ENCODE measurements at regions not wholly inside any gene's neighbourhood (a gene's known extent, or its start where the extent isn't known, plus 50 kb on each side); places are given as distances from the start of the nearest gene placed in this dataset.

DNA sequence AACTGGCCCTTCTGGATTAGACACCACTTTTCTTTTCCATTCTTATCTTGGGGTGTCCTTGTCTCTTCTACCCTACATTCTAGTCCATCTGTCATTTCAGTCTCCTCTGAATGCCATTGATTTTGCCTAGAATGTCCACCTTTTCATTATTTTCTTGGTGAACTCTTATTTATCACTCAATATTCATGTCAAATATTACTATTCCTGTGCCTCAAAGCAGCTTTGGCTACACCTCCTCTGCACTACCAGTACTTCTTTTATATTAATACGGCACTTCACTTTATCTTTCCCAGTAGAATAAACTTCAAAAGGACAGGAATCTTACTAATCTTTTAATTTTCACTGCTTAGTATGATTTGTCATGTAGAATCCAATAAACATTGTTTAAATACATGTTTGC, 186.4 kb upstream of the DPYD start:
- H3K27ac Mint-ChIP-seq, result no peak overlapping the region
- H3K9ac ChIP-seq (ENCODE audit: insufficient read depth, low read length, poor library complexity, severe bottlenecking), result no peak overlapping the region
- TF ChIP-seq, protein P1, sequence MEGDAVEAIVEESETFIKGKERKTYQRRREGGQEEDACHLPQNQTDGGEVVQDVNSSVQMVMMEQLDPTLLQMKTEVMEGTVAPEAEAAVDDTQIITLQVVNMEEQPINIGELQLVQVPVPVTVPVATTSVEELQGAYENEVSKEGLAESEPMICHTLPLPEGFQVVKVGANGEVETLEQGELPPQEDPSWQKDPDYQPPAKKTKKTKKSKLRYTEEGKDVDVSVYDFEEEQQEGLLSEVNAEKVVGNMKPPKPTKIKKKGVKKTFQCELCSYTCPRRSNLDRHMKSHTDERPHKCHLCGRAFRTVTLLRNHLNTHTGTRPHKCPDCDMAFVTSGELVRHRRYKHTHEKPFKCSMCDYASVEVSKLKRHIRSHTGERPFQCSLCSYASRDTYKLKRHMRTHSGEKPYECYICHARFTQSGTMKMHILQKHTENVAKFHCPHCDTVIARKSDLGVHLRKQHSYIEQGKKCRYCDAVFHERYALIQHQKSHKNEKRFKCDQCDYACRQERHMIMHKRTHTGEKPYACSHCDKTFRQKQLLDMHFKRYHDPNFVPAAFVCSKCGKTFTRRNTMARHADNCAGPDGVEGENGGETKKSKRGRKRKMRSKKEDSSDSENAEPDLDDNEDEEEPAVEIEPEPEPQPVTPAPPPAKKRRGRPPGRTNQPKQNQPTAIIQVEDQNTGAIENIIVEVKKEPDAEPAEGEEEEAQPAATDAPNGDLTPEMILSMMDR (IDR thresholded peaks at IDR 0.05), result no peak
- no peak overlapping the region for H2AFZ ChIP-seq (ENCODE audit: insufficient read depth, low read depth, low read length, poor library complexity, severe bottlenecking)
- no peaks in the 10 kb centered on the region for H3K36me3 ChIP-seq (replicated peaks in 1 of 2; ENCODE audit: control insufficient read depth in 1 of 2, insufficient read depth in 2 of 2, low read length in 2 of 2)
- H3K4me1 ChIP-seq (ENCODE audit: control insufficient read depth in 1 of 2, insufficient read depth in 2 of 2, low read length in 2 of 2), result no peaks in the 10 kb centered on the region
- H3K9me3 Mint-ChIP-seq, result peaks cover 6 to 19% (median 17%) of the 10 kb centered on the region in 7 donors
- H3K4me2 ChIP-seq (replicated peaks; ENCODE audit: extremely low read depth, low read length, poor library complexity, severe bottlenecking), result no peak overlapping the region
- DNase-seq, result no peak
- H3K4me1 Mint-ChIP-seq, result no peaks in the 10 kb centered on the region
- H4K20me1 ChIP-seq (ENCODE audit: insufficient read depth, low read length), result no peaks in the 10 kb centered on the region
- WGBS (ENCODE audit: insufficient coverage), result no CpG with 5 or more reads among the region's 1 CpG
- intact Hi-C loops (cut with micrococcal nuclease), result no loop called here
- no peak overlapping the region for H3K4me3 Mint-ChIP-seq
- H3K79me2 ChIP-seq (ENCODE audit: insufficient read depth, low read length), result no peaks in the 10 kb centered on the region
- peaks cover 0 to 3% (median 2%) of the 10 kb centered on the region in 3 donors for H3K27me3 Mint-ChIP-seq (ENCODE audit: low read depth in 3 of 3)
- H3K36me3 Mint-ChIP-seq, result no peaks in the 10 kb centered on the region
- H3K9me3 ChIP-seq (replicated peaks in 1 of 2; ENCODE audit: control insufficient read depth in 1 of 2, insufficient read depth in 1 of 2, low read length in 2 of 2), result peaks cover 3 to 18% of the 10 kb centered on the region in 2 donors
- H3K27me3 ChIP-seq (ENCODE audit: control insufficient read depth in 2 of 2, insufficient read depth in 2 of 2, low read length in 2 of 2), result no peaks in the 10 kb centered on the region
- no peak overlapping the region for H3K4me3 ChIP-seq (replicated peaks in 1 of 3; ENCODE audit: low read depth in 2 of 3, low read length in 3 of 3)
- no peak overlapping the region for H3K27ac ChIP-seq (ENCODE audit: low read depth in 1 of 2, low read length in 2 of 2)

DNA sequence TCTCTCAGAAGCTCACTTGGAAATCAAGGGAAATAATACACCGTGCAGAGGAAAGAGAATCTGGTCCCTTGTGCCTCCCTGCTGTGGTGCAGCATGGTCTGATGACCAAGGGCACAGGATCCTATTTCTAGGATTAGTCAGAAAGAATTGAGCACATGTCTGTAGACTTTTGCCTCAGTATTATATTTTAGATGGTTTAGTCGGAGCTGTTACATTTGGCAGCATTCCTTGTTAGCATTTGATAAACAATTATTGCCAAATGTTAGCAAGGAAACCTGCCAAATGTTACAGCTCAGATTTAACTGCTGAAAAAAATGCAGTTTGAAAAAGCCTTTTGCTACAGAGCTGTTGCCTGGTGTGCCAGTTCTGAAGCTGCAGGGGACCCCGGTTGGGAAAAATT, 183.5 kb upstream of the DPYD start:
- no peaks in the 10 kb centered on the region for H3K4me1 Mint-ChIP-seq
- H3K36me3 ChIP-seq (replicated peaks in 1 of 2; ENCODE audit: control insufficient read depth in 1 of 2, insufficient read depth in 2 of 2, low read length in 2 of 2), result no peaks in the 10 kb centered on the region
- H3K79me2 ChIP-seq (ENCODE audit: insufficient read depth, low read length), result no peaks in the 10 kb centered on the region
- no peak overlapping the region for H3K4me2 ChIP-seq (replicated peaks; ENCODE audit: extremely low read depth, low read length, poor library complexity, severe bottlenecking)
- peaks cover 3 to 18% of the 10 kb centered on the region in 2 donors for H3K9me3 ChIP-seq (replicated peaks in 1 of 2; ENCODE audit: control insufficient read depth in 1 of 2, insufficient read depth in 1 of 2, low read length in 2 of 2)
- no peak overlapping the region for H3K9ac ChIP-seq (ENCODE audit: insufficient read depth, low read length, poor library complexity, severe bottlenecking)
- intact Hi-C loops (cut with micrococcal nuclease), result no loop called here
- H3K27me3 ChIP-seq (ENCODE audit: control insufficient read depth in 2 of 2, insufficient read depth in 2 of 2, low read length in 2 of 2), result no peaks in the 10 kb centered on the region
- H2AFZ ChIP-seq (ENCODE audit: insufficient read depth, low read depth, low read length, poor library complexity, severe bottlenecking), result no peak overlapping the region
- H3K27me3 Mint-ChIP-seq (ENCODE audit: low read depth in 3 of 3), result peaks cover 0 to 2% (median 1%) of the 10 kb centered on the region in 3 donors
- no peak overlapping the region for H3K27ac Mint-ChIP-seq
- TF ChIP-seq, protein P1 (IDR thresholded peaks at IDR 0.05), result no peak
- H3K4me3 Mint-ChIP-seq, result no peak overlapping the region
- no peak for DNase-seq
- H3K9me3 Mint-ChIP-seq, result peaks cover 6 to 19% (median 17%) of the 10 kb centered on the region in 7 donors
- no peaks in the 10 kb centered on the region for H4K20me1 ChIP-seq (ENCODE audit: insufficient read depth, low read length)
- H3K27ac ChIP-seq (ENCODE audit: low read depth in 1 of 2, low read length in 2 of 2), result no peak overlapping the region
- no peak overlapping the region for H3K4me3 ChIP-seq (replicated peaks in 1 of 3; ENCODE audit: low read depth in 2 of 3, low read length in 3 of 3)
- 94% methylated on average over 2 of the region's 3 CpGs for WGBS (ENCODE audit: insufficient coverage)
- H3K36me3 Mint-ChIP-seq, result no peaks in the 10 kb centered on the region
- no peaks in the 10 kb centered on the region for H3K4me1 ChIP-seq (ENCODE audit: control insufficient read depth in 1 of 2, insufficient read depth in 2 of 2, low read length in 2 of 2)
